OCI-LY1 (cell line): ENCODE measurements at regions not wholly inside any gene's neighbourhood (a gene's known extent, or its start where the extent isn't known, plus 50 kb on each side); places are given as distances from the start of the nearest gene placed in this dataset.
"Not testable (repeated sequence)": the region's sequence is repeated elsewhere in the genome, so short reads cannot be mapped to it uniquely, and the experiment has no call there.

Source experiments
- EZH2 ChIP-seq: fragments of 200-600 bp; sonication (generic), shearing (Covaris generic); IDR thresholded peaks from 2 replicates; pipeline ENCODE4 v1.8.0; 2017; ENCODE audit warnings: borderline replicate concordance, mixed run types, mild to moderate bottlenecking, antibody characterized with exemption, low read length, moderate library complexity, mixed read lengths
- TF ChIP-seq, protein P1 (sequence below): fragments of 200-600 bp; sonication (generic), shearing (Covaris generic); IDR thresholded peaks from 2 replicates; pipeline ENCODE4 v1.5.1; 2017; ENCODE audit warnings: mild to moderate bottlenecking, antibody characterized with exemption, low read length, moderate library complexity, mixed read lengths

DNA sequence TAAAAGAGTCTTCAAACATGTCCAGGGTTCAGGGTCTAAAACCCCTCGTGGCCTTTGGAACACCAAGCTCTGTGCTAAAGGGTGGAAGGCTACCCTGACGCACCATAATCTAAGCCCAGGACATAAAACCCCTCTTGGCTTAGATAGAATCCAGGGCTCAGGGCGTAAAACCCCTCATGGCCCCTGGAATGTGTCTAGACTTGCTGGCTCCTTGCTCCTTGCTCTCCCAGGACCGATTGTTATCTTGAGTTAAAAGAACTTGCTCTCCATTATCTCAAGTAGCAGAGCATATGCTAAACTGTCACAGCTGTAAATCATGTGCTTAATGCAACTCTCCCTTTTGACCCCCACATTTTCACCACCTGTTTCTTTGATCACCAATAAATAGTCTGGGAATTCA is 758.1 kb upstream of the SLC8A1 start:
- TF ChIP-seq, protein P1, sequence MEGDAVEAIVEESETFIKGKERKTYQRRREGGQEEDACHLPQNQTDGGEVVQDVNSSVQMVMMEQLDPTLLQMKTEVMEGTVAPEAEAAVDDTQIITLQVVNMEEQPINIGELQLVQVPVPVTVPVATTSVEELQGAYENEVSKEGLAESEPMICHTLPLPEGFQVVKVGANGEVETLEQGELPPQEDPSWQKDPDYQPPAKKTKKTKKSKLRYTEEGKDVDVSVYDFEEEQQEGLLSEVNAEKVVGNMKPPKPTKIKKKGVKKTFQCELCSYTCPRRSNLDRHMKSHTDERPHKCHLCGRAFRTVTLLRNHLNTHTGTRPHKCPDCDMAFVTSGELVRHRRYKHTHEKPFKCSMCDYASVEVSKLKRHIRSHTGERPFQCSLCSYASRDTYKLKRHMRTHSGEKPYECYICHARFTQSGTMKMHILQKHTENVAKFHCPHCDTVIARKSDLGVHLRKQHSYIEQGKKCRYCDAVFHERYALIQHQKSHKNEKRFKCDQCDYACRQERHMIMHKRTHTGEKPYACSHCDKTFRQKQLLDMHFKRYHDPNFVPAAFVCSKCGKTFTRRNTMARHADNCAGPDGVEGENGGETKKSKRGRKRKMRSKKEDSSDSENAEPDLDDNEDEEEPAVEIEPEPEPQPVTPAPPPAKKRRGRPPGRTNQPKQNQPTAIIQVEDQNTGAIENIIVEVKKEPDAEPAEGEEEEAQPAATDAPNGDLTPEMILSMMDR, result not testable (repeated sequence)
- TF ChIP-seq EZH2, result not testable (repeated sequence)
